ENCODE measurements at regions not wholly inside any gene's neighbourhood (a gene's known extent, or its start where the extent isn't known, plus 50 kb on each side); places are given as distances from the start of the nearest gene placed in this dataset.

DNA sequence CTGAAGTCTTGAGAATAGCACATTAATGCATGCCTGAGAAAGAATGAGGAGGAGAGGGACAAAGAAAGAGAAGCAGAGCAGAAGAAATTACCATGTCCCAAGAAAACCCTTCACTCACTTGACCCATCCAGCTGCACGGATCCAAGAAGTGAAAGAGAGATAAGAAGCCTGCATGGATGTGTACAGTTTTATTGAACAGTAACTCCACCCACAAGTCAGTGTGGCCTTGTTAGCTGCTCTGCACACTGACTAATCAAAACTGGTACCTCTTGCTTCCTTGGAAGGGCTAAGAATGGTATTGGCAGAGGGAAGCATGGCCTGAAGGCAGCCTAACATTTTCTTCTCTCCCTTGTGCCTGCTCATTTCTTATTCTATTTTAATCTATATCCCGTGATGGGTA is 163.9 kb downstream of the SLC7A11 start:
- Histone ChIP-seq H3K4me3 (ENCODE audit: low read depth in 1 of 2, low read length in 1 of 2) (no peak overlapping the region), H3K27ac (no peak overlapping the region), H3K9me3 (no peaks in the 10 kb centered on the region), H3K4me1 (ENCODE audit: control insufficient read depth in 1 of 2, insufficient read depth in 1 of 2, low read depth in 1 of 2, low read length in 1 of 2) (no peaks in the 10 kb centered on the region), H3K27me3 (no peaks in the 10 kb centered on the region), H3K36me3 (no peaks in the 10 kb centered on the region)
- no peak for TF ChIP-seq CTCF (IDR thresholded peaks at IDR 0.05)

- no peaks in the 10 kb centered on the region for H3K36me3 ChIP-seq
- TF ChIP-seq CTCF (IDR thresholded peaks at IDR 0.05), result no peak
Observed at GRCh38 chr4:138076561-138076960, 165.6 kb downstream of the SLC7A11 start.

DNA sequence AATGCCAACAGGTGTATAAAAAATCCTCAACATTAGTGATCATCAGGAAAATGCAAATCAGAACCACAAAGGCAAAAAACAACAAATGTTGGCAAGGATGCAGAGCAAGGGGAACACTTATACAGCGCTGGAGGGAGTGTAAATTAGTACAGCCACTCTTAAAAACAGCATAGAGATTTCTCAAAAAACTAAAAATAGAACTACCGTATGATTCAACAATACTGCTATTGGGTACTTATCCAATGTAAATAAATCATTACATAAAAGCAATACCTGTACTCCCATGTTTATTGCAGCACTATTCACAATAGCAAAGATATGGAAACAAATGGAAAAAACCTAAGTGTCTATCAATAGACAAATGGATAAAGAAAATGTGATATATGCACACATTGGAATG is 171.3 kb downstream of the SLC7A11 start:
- H3K9me3 ChIP-seq, result no peaks in the 10 kb centered on the region
- H3K4me1 ChIP-seq (ENCODE audit: control insufficient read depth in 1 of 2, insufficient read depth in 1 of 2, low read depth in 1 of 2, low read length in 1 of 2), result no peaks in the 10 kb centered on the region
- TF ChIP-seq CTCF (IDR thresholded peaks at IDR 0.05), result no peak

More at GRCh38 chr4:138076561-138076960, 165.6 kb downstream of the SLC7A11 start:
- H3K9me3 ChIP-seq, result no peaks in the 10 kb centered on the region
- no peak overlapping the region for H3K4me3 ChIP-seq (ENCODE audit: low read depth in 1 of 2, low read length in 1 of 2)
- H3K4me1 ChIP-seq (ENCODE audit: control insufficient read depth in 1 of 2, insufficient read depth in 1 of 2, low read depth in 1 of 2, low read length in 1 of 2), result no peaks in the 10 kb centered on the region
- H3K27ac ChIP-seq, result no peak overlapping the region
- no peaks in the 10 kb centered on the region for H3K27me3 ChIP-seq

GRCh38 chr4:138063581-138063980 is 178.6 kb downstream of the SLC7A11 start:
- no peak for TF ChIP-seq CTCF (IDR thresholded peaks at IDR 0.05)
- Histone ChIP-seq H3K9me3 (no peaks in the 10 kb centered on the region), H3K27ac (no peak overlapping the region), H3K4me1 (ENCODE audit: control insufficient read depth in 1 of 2, insufficient read depth in 1 of 2, low read depth in 1 of 2, low read length in 1 of 2) (no peaks in the 10 kb centered on the region), H3K4me3 (ENCODE audit: low read depth in 1 of 2, low read length in 1 of 2) (no peak overlapping the region), H3K27me3 (no peaks in the 10 kb centered on the region), H3K36me3 (no peaks in the 10 kb centered on the region)

More for the DNA sequence above, 171.3 kb downstream of the SLC7A11 start:
- H3K27me3 ChIP-seq, result no peaks in the 10 kb centered on the region
- no peaks in the 10 kb centered on the region for H3K36me3 ChIP-seq
- no peak overlapping the region for H3K27ac ChIP-seq
- no peak overlapping the region for H3K4me3 ChIP-seq (ENCODE audit: low read depth in 1 of 2, low read length in 1 of 2)

GRCh38 chr4:138062929-138063328 is 179.2 kb downstream of the SLC7A11 start:
- H3K4me1 ChIP-seq (ENCODE audit: control insufficient read depth in 1 of 2, insufficient read depth in 1 of 2, low read depth in 1 of 2, low read length in 1 of 2), result no peaks in the 10 kb centered on the region
- H3K36me3 ChIP-seq, result no peaks in the 10 kb centered on the region
- H3K27me3 ChIP-seq, result no peaks in the 10 kb centered on the region
- H3K27ac ChIP-seq, result no peak overlapping the region
- no peak for TF ChIP-seq CTCF (IDR thresholded peaks at IDR 0.05)
- H3K9me3 ChIP-seq, result no peaks in the 10 kb centered on the region
- H3K4me3 ChIP-seq (ENCODE audit: low read depth in 1 of 2, low read length in 1 of 2), result no peak overlapping the region

GRCh38 chr4:138056541-138056940 is 185.6 kb downstream of the SLC7A11 start:
- Histone ChIP-seq H3K27ac (no peak overlapping the region), H3K4me3 (ENCODE audit: low read depth in 1 of 2, low read length in 1 of 2) (no peak overlapping the region), H3K36me3 (no peaks in the 10 kb centered on the region), H3K27me3 (peaks cover 8% of the 10 kb centered on the region), H3K4me1 (ENCODE audit: control insufficient read depth in 1 of 2, insufficient read depth in 1 of 2, low read depth in 1 of 2, low read length in 1 of 2) (no peaks in the 10 kb centered on the region), H3K9me3 (no peaks in the 10 kb centered on the region)
- no peak for TF ChIP-seq CTCF (IDR thresholded peaks at IDR 0.05)

Measured in neutrophil (primary cell).